Cardiac muscle cell (in vitro differentiated cells and primary cell): ENCODE measurements at regions not wholly inside any gene's neighbourhood (a gene's known extent, or its start where the extent isn't known, plus 50 kb on each side); places are given as distances from the start of the nearest gene placed in this dataset.

Experiments
- DNase-seq, 2 donors: peaks; one replicate each; pipeline versions ENCODE4 v3.0.0 to v3.0.0-alpha.2; 2010 to 2017; ENCODE audit warnings: low read depth in 1 of 2, low spot score in 1 of 2
- H3K27ac ChIP-seq: fragments of 200-600 bp; sonication (generic); 2 replicates; pipeline ENCODE4 v1.5.1; 2016
- H3K27me3 ChIP-seq: fragments of 200-600 bp; sonication (generic); 2 replicates; pipeline ENCODE4 v1.6.0; 2016; ENCODE audit warnings: control low read depth
- H3K36me3 ChIP-seq: fragments of 200-600 bp; sonication (generic); 2 replicates; pipeline ENCODE4 v1.5.1; 2016; ENCODE audit warnings: control low read depth
- H3K4me1 ChIP-seq: fragments of 200-600 bp; sonication (generic); 2 replicates; pipeline ENCODE4 v1.8.1; 2017; ENCODE audit warnings: low read depth, mild to moderate bottlenecking, mixed run types
- H3K4me3 ChIP-seq: fragments of 200-600 bp; sonication (generic); 2 replicates; pipeline ENCODE4 v1.5.1; 2016; ENCODE audit warnings: mild to moderate bottlenecking
- H3K9me3 ChIP-seq: fragments of 200-600 bp; sonication (generic); 2 replicates; pipeline ENCODE4 v1.5.1; 2017; ENCODE audit warnings: low read depth, mild to moderate bottlenecking, control low read depth
- TF ChIP-seq, protein P1 (sequence below): IDR thresholded peaks from 2 replicates; pipeline ENCODE4 v1.5.1; 2012; ENCODE audit warnings: low read depth, mild to moderate bottlenecking, low read length

- Histone ChIP-seq H3K4me3 (no peak overlapping the region), H3K9me3 (no peaks in the 10 kb centered on the region), H3K36me3 (no peaks in the 10 kb centered on the region), H3K4me1 (no peaks in the 10 kb centered on the region), H3K27me3 (no peaks in the 10 kb centered on the region), H3K27ac (no peak overlapping the region)
- peak in 1 of 2 donors; percentile 84 for DNase-seq
- TF ChIP-seq, protein P1, sequence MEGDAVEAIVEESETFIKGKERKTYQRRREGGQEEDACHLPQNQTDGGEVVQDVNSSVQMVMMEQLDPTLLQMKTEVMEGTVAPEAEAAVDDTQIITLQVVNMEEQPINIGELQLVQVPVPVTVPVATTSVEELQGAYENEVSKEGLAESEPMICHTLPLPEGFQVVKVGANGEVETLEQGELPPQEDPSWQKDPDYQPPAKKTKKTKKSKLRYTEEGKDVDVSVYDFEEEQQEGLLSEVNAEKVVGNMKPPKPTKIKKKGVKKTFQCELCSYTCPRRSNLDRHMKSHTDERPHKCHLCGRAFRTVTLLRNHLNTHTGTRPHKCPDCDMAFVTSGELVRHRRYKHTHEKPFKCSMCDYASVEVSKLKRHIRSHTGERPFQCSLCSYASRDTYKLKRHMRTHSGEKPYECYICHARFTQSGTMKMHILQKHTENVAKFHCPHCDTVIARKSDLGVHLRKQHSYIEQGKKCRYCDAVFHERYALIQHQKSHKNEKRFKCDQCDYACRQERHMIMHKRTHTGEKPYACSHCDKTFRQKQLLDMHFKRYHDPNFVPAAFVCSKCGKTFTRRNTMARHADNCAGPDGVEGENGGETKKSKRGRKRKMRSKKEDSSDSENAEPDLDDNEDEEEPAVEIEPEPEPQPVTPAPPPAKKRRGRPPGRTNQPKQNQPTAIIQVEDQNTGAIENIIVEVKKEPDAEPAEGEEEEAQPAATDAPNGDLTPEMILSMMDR = no peak
These were observed 512.0 kb upstream of the ZNF385D start for GRCh38 chr3:22263042-22263441.

DNA sequence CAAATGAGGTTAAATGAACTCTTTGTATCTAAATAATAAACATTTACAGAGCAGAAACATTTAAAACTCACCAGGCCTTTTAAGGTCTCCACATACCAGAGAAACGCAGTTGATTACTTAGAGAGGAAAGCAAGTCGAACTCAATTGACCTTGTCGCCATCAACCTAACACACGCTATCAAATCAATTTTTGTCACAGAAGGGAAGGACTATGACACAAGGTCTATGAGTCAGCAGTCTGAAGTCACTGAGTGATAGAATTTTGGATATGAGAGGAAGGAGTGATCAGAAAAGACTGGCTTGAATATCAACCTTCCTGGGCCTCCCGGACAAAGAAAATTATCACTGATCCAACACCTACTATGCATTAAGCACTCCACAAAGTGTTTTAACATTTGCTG is 514.4 kb upstream of the ZNF385D start:
- H3K36me3 ChIP-seq = no peaks in the 10 kb centered on the region
- no peaks in the 10 kb centered on the region for H3K4me1 ChIP-seq
- H3K27me3 ChIP-seq = no peaks in the 10 kb centered on the region
- TF ChIP-seq, protein P1 = no peak
- H3K9me3 ChIP-seq = no peaks in the 10 kb centered on the region
- H3K4me3 ChIP-seq = no peak overlapping the region
- DNase-seq = no peak
- no peak overlapping the region for H3K27ac ChIP-seq

- H3K9me3 ChIP-seq = no peaks in the 10 kb centered on the region
- H3K4me3 ChIP-seq = no peak overlapping the region
- no peaks in the 10 kb centered on the region for H3K27me3 ChIP-seq
- DNase-seq = peak; percentile 37 to 80
- no peaks in the 10 kb centered on the region for H3K36me3 ChIP-seq
- TF ChIP-seq, protein P1 = no peak
- no peak overlapping the region for H3K27ac ChIP-seq
- no peaks in the 10 kb centered on the region for H3K4me1 ChIP-seq
These were observed 518.8 kb upstream of the ZNF385D start for GRCh38 chr3:22269831-22270230.

DNA sequence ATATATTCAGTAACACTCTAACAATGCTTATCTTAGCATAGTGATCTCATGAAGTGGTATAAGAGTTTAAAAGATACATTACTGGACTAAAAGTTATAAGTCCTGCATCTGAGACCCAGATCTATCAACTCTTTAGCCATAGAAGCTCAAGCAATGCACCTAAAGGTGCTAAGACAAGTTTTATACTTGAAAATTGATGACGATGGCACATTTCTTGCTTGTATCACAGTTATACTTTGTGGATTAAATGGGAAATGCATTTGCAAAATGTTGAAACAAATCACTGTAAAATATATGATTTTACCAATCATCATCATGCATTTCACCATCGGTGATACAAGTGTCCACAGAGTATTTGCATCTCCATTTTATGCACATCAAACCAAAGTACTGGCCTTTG is 525.3 kb upstream of the ZNF385D start:
- Histone ChIP-seq H3K36me3 (no peaks in the 10 kb centered on the region), H3K4me3 (no peak overlapping the region), H3K4me1 (no peaks in the 10 kb centered on the region), H3K27me3 (no peaks in the 10 kb centered on the region), H3K27ac (no peak overlapping the region), H3K9me3 (no peaks in the 10 kb centered on the region)
- TF ChIP-seq, protein P1 = no peak
- DNase-seq = no peak

DNA sequence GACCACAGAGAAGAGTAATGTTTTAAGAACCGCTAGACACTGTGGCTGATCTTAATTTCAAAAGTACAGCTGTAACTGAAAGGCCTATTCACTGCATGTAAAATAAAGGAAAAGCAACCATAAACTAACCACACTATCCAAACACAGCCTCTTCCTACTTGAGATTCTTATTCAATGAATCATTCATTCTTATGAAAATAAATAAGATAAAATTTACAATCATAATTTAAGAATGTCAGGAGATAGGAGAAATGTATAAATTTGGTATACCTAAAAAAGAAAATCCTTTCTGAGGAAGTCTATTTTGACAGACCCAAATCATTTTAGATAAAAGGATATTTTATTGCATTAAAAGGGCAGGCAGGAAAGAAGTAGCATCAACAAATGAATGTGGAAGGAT is 533.5 kb upstream of the ZNF385D start:
- TF ChIP-seq, protein P1 = no peak

GRCh38 chr3:22288756-22289155 is 537.7 kb upstream of the ZNF385D start:
- DNase-seq = no peak
- Histone ChIP-seq H3K27me3 (no peaks in the 10 kb centered on the region), H3K36me3 (no peaks in the 10 kb centered on the region), H3K9me3 (no peaks in the 10 kb centered on the region), H3K4me1 (no peaks in the 10 kb centered on the region), H3K27ac (no peak overlapping the region), H3K4me3 (no peak overlapping the region)
- TF ChIP-seq, protein P1 = no peak

More for the DNA sequence above, 533.5 kb upstream of the ZNF385D start:
- H3K9me3 ChIP-seq = no peaks in the 10 kb centered on the region
- no peak overlapping the region for H3K27ac ChIP-seq
- H3K4me1 ChIP-seq = no peaks in the 10 kb centered on the region
- H3K36me3 ChIP-seq = no peaks in the 10 kb centered on the region
- peak in 1 of 2 donors; percentile 65 for DNase-seq
- H3K27me3 ChIP-seq = no peaks in the 10 kb centered on the region
- no peak overlapping the region for H3K4me3 ChIP-seq
